Suppressor macrophage treated with lipopolysaccharide for 1 hour (primary cell): ENCODE measurements at regions not wholly inside any gene's neighbourhood (a gene's known extent, or its start where the extent isn't known, plus 50 kb on each side); places are given as distances from the start of the nearest gene placed in this dataset.
A peak's percentile ranks its signal among the peaks of the same experiment; 100 is the strongest.

Source experiments
- DNase-seq, 3 donors: peaks; one replicate each; pipeline ENCODE4 v3.0.0-alpha.2; 2020 to 2022

DNA sequence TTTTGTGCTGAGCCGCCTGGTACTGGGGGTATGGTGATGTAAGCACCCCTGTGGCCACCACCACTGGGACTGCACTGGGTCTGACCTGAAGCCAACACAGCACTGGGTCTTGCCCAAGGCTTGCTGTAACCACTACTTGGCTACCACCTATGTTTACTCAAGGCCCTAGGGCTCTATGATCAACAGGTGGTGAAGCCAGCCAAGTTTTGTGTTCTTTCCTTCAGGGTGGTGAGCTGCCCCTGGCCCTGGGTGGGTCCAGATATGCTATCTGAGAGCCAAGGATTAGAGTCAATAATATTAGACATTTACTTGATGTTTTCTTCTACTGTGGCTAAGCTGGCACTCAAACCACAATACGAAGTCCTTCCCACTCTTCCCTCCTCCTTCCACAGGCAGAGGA, 55.1 kb upstream of the PAGE4 start:
- DNase-seq, result no peak

DNA sequence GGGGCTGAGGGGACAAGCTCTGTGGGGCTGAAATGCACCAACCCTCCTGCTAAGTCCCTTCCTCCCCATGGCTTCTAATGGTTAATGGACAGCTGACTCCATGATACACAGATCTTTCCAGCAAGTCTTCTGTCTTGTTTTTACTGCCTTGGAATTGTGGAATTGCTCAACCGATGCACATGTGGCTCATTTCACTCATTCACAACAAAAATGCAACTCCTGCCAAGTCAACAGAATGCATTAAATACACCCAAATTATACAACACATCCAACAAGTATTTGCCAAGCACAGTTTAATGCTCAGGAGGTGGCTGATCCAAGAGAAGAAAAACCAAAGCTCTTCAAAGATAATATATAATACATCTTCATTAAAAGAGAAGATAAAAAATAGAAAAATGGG, 61.9 kb upstream of the PAGE4 start:
- no peak for DNase-seq

DNA sequence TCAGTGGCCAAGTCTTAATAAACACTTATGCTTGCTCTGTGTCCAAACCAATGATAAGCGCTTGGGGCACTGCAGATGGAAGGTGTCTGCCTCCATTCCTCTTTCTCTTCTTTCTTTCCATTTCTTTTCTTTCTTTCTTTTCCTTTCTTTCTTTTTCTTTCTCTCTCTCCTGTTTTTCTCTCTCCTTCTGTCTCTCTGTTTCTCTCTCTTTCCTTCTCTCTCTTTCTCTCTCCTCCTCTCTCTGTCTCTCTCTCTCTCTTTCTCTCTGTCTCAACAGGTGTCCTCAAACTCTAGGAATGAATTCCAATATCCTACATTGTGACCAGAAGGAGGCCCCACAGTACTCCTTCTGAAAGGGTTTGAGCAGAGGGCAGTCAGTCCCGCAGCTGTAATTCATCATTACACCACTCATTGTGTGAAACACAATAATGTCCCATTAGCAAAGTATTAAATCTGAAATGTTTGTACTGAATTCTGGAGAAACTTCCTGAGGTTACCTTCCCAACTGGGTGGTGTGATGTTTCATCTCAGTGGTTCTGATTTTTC, 66.5 kb upstream of the PAGE1 start:
- no peak for DNase-seq

DNA sequence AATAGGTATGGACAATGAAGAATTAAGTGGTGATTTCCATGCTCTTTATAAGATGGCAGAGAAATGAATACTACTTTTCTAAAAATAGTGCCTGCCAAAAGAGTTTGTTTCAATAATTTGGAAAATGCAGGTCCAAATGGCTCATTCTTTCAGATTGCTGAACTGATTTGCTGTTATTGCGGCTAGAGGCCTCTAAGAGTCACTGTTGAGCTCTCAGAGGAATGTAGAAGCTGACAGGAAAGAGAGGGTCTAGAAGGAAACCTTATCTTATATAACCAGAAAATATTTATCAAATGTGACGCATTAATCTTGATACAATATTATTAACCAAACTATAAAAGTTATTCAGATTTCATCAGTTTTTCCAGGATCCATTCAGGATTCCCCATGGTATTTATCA, 65.7 kb upstream of the PAGE1 start:
- peak; percentile 9 to 34 (median 21) for DNase-seq

DNA sequence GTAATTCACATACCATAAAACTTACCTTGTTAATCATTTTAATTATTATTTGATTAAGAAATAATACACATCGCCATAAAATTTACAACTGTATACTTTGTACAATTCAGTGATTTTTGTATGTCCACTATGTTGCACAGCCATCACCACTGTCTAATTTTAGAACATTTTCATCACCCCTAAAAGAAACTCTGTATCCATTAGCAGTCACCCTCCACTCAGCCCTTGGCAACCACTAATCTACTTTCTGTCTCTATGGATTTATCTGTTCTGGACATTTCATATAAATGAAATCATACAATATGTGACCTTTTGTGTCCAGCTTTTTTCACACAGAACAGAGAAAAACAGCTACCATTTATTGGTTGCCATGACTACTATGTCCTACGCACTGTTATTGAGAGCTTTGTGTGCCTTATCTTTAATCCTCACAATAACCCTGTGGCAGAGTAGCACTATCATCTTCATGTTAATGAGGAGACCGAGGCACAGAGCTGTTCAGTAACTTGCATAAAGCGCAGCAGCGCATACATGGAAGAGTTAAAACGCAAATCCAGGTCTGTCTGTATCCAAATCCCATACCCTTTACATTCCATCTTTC, 64.6 kb upstream of the PAGE1 start:
- DNase-seq, result no peak

GRCh38 chrX:49756692-49757091, 60.9 kb upstream of the PAGE1 start:
- no peak for DNase-seq

DNA sequence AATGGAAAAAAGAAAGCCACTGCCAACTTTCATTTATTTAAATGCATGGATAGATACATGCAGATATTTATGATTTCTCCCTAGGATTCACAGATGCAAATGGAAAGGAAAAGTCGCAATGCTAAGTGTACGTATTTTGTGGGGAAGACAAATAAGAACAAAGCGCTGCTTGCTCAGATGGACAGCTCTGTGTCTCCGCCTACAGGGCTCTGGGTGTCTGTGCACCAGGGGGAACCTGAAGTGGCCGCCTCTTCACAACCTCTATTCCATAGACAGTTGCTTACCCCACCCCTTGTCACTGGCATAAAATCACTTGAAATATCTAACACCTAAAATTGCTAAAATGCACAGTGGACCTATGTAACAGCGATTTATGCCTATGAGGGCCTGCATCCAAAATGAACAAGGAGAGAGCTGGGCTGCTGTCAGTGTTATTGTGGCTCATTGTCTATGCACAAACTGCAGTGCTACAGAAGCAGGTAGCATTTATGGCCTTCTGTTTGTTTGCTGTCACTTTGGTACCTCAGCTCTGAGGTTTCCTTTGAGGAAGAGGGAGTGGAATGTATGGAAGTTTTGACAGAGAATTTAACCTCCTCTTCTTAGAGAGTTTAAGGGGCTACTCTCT, 58.6 kb upstream of the PAGE1 start:
- peak; percentile 52 to 62 (median 59) for DNase-seq

GRCh38 chrX:49753691-49754090, 57.9 kb upstream of the PAGE1 start:
- DNase-seq, result no peak

DNA sequence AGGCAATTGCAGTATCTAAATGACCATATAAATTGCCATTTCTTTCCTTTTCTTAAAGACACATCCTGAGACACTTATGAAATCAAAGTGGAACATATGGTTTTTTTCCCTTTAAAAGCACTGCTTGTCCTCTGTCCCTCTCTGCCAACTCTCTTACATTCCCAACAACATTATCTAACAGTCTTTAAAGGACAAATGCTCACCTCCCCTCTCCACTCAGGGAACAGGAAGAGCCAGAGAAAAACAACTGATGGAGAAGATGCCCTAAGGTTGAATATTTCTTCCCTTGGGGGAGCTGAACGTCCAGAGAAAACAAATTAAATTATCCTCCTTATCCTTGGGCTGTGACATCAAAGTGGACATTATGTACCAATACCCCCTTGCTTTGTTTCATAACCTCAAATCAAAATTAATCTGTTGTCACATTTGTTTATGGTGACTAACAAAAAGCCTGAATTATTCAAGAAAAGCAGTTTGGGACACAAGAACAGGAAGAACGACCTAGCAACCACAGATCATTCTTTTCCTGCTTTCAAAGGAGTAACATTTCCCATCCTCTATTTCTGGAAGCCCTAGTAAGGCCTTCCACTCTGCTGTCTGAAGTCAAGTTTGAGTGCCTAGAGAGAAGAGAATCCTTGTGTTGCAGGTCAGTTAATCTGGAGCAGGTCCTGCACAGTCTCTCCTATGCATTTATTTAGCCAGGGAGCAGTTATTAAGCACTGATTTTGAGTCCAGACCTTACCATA, 52.6 kb upstream of the PAGE1 start:
- DNase-seq, result peak in 1 of 3 donors; percentile 26

GRCh38 chrX:49746306-49746705, 50.5 kb upstream of the PAGE1 start:
- peak; percentile 20 to 44 (median 35) for DNase-seq
